Natural killer cell treated with Interleukin-12 subunit alpha and Interleukin-12 subunit beta and Interleukin-15 and Interleukin-18, amount 100 ng/mL, for 72 hours (primary cell): ENCODE measurements at regions not wholly inside any gene's neighbourhood (a gene's known extent, or its start where the extent isn't known, plus 50 kb on each side); places are given as distances from the start of the nearest gene placed in this dataset.

Experiments
- ATAC-seq, 2 donors: fragments of 150-1000 bp; cut with Tn5 transposase in 1 of 2; sonication (Bioruptor Pico), chemical (Tn5 transposase) in 1 of 2; 2 replicates each; pipeline ENCODE4 v1.10.0; 2021
- DNase-seq: peaks from one replicate; pipeline ENCODE4 v3.0.0; 2022; ENCODE audit warnings: low spot score
- H3K27ac Mint-ChIP-seq, 2 donors: 1 replicate in 1 of 2; 2 replicates in 1 of 2; pipeline ENCODE4 v1.8.0; 2022; ENCODE audit warnings: mixed read lengths in 2 of 2, mild to moderate bottlenecking in 1 of 2, moderate library complexity in 1 of 2
- H3K27me3 Mint-ChIP-seq, 2 donors: 1 replicate in 1 of 2; 2 replicates in 1 of 2; pipeline ENCODE4 v1.8.0; 2022; ENCODE audit warnings: mixed read lengths in 2 of 2
- H3K36me3 Mint-ChIP-seq: one replicate; pipeline ENCODE4 v1.8.0; 2022; ENCODE audit warnings: mixed read lengths
- H3K4me1 Mint-ChIP-seq, 2 donors: 1 replicate in 1 of 2; 2 replicates in 1 of 2; pipeline ENCODE4 v1.8.0; 2022; ENCODE audit warnings: low read depth in 2 of 2, mixed read lengths in 2 of 2, mild to moderate bottlenecking in 1 of 2
- H3K4me3 Mint-ChIP-seq: one replicate; pipeline ENCODE4 v1.8.0; 2022; ENCODE audit warnings: mixed read lengths
- H3K9me3 Mint-ChIP-seq: 2 replicates; pipeline ENCODE4 v1.8.0; 2022; ENCODE audit warnings: mixed read lengths

- H3K36me3 Mint-ChIP-seq: no peaks in the 10 kb centered on the region
- H3K4me3 Mint-ChIP-seq: no peak overlapping the region
- peaks cover 12 to 18% of the 10 kb centered on the region in 2 donors for H3K27me3 Mint-ChIP-seq
Measured at GRCh38 chr11:130806746-130807145, 109.5 kb downstream of the SNX19 start.

GRCh38 chr11:130808541-130808940 is 107.7 kb downstream of the SNX19 start:
- ATAC-seq: no peak
- Mint-ChIP-seq H3K4me1 (no peaks in the 10 kb centered on the region), H3K4me3 (no peak overlapping the region), H3K27ac (no peak overlapping the region), H3K9me3 (no peaks in the 10 kb centered on the region), H3K27me3 (peaks cover 13 to 18% of the 10 kb centered on the region in 2 donors), H3K36me3 (no peaks in the 10 kb centered on the region)
- no peak for DNase-seq

More at GRCh38 chr11:130806746-130807145, 109.5 kb downstream of the SNX19 start:
- Mint-ChIP-seq H3K9me3 (no peaks in the 10 kb centered on the region), H3K4me1 (no peaks in the 10 kb centered on the region), H3K27ac (no peak overlapping the region)
- ATAC-seq: no peak
- no peak for DNase-seq

GRCh38 chr11:130813196-130813595 is 103.1 kb downstream of the SNX19 start:
- H3K27me3 Mint-ChIP-seq: peaks cover 24 to 42% of the 10 kb centered on the region in 2 donors
- ATAC-seq: no peak
- H3K9me3 Mint-ChIP-seq: no peaks in the 10 kb centered on the region
- peaks cover 0 to 3% of the 10 kb centered on the region in 2 donors for H3K4me1 Mint-ChIP-seq
- H3K4me3 Mint-ChIP-seq: no peak overlapping the region
- H3K36me3 Mint-ChIP-seq: no peaks in the 10 kb centered on the region
- no peak overlapping the region for H3K27ac Mint-ChIP-seq
- DNase-seq: no peak

- H3K4me1 Mint-ChIP-seq: peaks cover 0 to 3% of the 10 kb centered on the region in 2 donors
- no peaks in the 10 kb centered on the region for H3K36me3 Mint-ChIP-seq
- peaks cover 25 to 42% of the 10 kb centered on the region in 2 donors for H3K27me3 Mint-ChIP-seq
- no peak overlapping the region for H3K27ac Mint-ChIP-seq
- DNase-seq (no peak), ATAC-seq (no peak)
- H3K9me3 Mint-ChIP-seq: no peaks in the 10 kb centered on the region
- H3K4me3 Mint-ChIP-seq: no peak overlapping the region
Measured at GRCh38 chr11:130813638-130814037, 102.6 kb downstream of the SNX19 start.

- peaks cover 26 to 41% of the 10 kb centered on the region in 2 donors for H3K27me3 Mint-ChIP-seq
- H3K4me3 Mint-ChIP-seq: no peak overlapping the region
- no peak overlapping the region for H3K27ac Mint-ChIP-seq
- no peaks in the 10 kb centered on the region for H3K36me3 Mint-ChIP-seq
- no peaks in the 10 kb centered on the region for H3K9me3 Mint-ChIP-seq
- ATAC-seq: no peak
- H3K4me1 Mint-ChIP-seq: peaks cover 0 to 3% of the 10 kb centered on the region in 2 donors
- DNase-seq: no peak
Measured at GRCh38 chr11:130814440-130815096, 101.7 kb downstream of the SNX19 start.

GRCh38 chr11:130815097-130815802 is 101.0 kb downstream of the SNX19 start:
- ATAC-seq: no peak
- Mint-ChIP-seq H3K27ac (no peak overlapping the region), H3K36me3 (no peaks in the 10 kb centered on the region), H3K27me3 (peaks cover 23 to 34% of the 10 kb centered on the region in 2 donors), H3K4me1 (peaks cover 0 to 3% of the 10 kb centered on the region in 2 donors), H3K9me3 (no peaks in the 10 kb centered on the region), H3K4me3 (no peak overlapping the region)
- no peak for DNase-seq

- peaks cover 22 to 27% of the 10 kb centered on the region in 2 donors for H3K27me3 Mint-ChIP-seq
- no peaks in the 10 kb centered on the region for H3K9me3 Mint-ChIP-seq
- no peak overlapping the region for H3K27ac Mint-ChIP-seq
- DNase-seq (no peak), ATAC-seq (no peak)
- H3K36me3 Mint-ChIP-seq: no peaks in the 10 kb centered on the region
- no peak overlapping the region for H3K4me3 Mint-ChIP-seq
- peaks cover 0 to 3% of the 10 kb centered on the region in 2 donors for H3K4me1 Mint-ChIP-seq
Measured at GRCh38 chr11:130815956-130816355, 100.3 kb downstream of the SNX19 start.

- peaks cover 18 to 25% of the 10 kb centered on the region in 2 donors for H3K27me3 Mint-ChIP-seq
- H3K4me1 Mint-ChIP-seq: peaks cover 0 to 3% of the 10 kb centered on the region in 2 donors
- H3K9me3 Mint-ChIP-seq: no peaks in the 10 kb centered on the region
- no peak overlapping the region for H3K4me3 Mint-ChIP-seq
- DNase-seq (no peak), ATAC-seq (no peak)
- H3K36me3 Mint-ChIP-seq: no peaks in the 10 kb centered on the region
- no peak overlapping the region for H3K27ac Mint-ChIP-seq
Measured at GRCh38 chr11:130816546-130817329, 99.5 kb downstream of the SNX19 start.

GRCh38 chr11:130817330-130817944 is 98.8 kb downstream of the SNX19 start:
- ATAC-seq: no peak
- no peaks in the 10 kb centered on the region for H3K9me3 Mint-ChIP-seq
- H3K27me3 Mint-ChIP-seq: peaks cover 16 to 25% of the 10 kb centered on the region in 2 donors
- H3K27ac Mint-ChIP-seq: no peak overlapping the region
- H3K4me3 Mint-ChIP-seq: no peak overlapping the region
- DNase-seq: no peak
- H3K36me3 Mint-ChIP-seq: no peaks in the 10 kb centered on the region
- H3K4me1 Mint-ChIP-seq: peaks cover 0 to 3% of the 10 kb centered on the region in 2 donors

- ATAC-seq (no peak), DNase-seq (no peak)
- peaks cover 13 to 20% of the 10 kb centered on the region in 2 donors for H3K27me3 Mint-ChIP-seq
- H3K9me3 Mint-ChIP-seq: no peaks in the 10 kb centered on the region
- H3K4me1 Mint-ChIP-seq: peaks cover 0 to 3% of the 10 kb centered on the region in 2 donors
- no peak overlapping the region for H3K27ac Mint-ChIP-seq
- H3K36me3 Mint-ChIP-seq: no peaks in the 10 kb centered on the region
- H3K4me3 Mint-ChIP-seq: no peak overlapping the region
Measured at GRCh38 chr11:130819625-130820024, 96.7 kb downstream of the SNX19 start.
